22Rv1 (cell line): ENCODE measurements at regions not wholly inside any gene's neighbourhood (a gene's known extent, or its start where the extent isn't known, plus 50 kb on each side); places are given as distances from the start of the nearest gene placed in this dataset.

Experiments
- CTCF ChIP-seq: fragments of 450-650 bp; IDR thresholded peaks from 2 replicates; pipeline ENCODE4 v1.5.1; 2017; ENCODE audit warnings: mild to moderate bottlenecking
- ZFX ChIP-seq: fragments of 450-650 bp; IDR thresholded peaks from 2 replicates; pipeline ENCODE4 v1.6.1; 2017; ENCODE audit warnings: antibody characterized with exemption, borderline replicate concordance

DNA sequence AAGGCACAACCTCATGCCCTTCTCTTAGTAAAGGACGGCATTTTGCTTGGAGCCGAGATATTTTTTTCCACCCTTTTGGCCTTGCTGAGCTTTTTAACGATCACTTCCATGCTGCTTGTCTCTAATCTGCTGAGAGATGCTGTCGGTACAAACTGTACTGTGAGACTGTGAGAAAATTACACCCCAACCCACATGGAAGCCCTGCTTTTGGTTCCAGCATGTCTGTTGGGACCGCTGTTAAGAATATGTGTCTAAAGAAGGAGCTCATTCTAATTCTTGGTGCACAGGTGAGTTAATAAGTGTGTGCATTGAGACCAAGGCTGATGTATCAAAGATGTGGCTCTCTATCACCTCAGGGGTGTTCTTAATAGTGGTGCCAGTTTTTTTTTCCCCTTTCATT, 304.5 kb upstream of the MAP3K7 start:
- TF ChIP-seq CTCF = no peak
- no peak for TF ChIP-seq ZFX
